ENCODE measurements at regions not wholly inside any gene's neighbourhood (a gene's known extent, or its start where the extent isn't known, plus 50 kb on each side); places are given as distances from the start of the nearest gene placed in this dataset.

DNA sequence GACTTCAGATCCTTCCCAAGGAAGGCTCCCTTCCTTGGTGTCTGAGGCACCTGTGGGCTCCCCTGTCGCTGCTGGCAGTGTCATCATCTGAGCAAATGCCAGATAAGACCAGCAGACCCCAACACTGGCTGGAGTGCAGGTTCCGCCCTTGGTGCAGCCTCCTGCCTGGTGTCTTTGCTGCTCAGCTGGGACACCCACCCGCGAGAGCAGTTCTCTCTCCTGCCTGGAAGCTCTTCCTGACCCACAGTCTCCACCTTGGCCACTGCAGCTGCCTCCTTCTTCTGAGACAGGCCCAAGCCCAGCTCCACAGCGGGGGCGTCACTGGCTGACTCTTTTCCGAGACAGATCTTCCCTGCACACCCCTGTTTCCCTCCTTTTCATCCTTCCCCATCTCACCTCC, 395.7 kb upstream of the MAP3K7 start:
- no peak for DNase-seq

DNA sequence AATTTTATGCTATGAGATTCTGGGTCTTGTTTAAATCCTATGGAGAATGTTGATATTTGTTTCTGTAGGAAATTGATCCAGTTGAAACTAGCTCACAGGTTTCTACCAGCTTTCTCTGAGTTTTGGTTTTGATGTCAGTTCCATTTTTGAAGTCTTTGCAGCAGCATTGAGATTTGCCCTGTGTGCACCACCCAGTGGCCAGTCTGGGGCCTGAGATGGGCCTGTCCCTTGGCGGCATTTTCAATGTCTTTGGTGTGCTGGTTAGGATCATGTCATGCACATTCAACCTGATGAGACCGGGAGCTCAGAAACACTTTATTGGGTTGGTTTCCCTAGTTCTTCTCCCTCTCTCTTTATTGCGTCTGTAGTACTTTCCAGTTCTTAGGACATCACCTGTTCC, 395.2 kb upstream of the MAP3K7 start:
- no peak for DNase-seq

DNA sequence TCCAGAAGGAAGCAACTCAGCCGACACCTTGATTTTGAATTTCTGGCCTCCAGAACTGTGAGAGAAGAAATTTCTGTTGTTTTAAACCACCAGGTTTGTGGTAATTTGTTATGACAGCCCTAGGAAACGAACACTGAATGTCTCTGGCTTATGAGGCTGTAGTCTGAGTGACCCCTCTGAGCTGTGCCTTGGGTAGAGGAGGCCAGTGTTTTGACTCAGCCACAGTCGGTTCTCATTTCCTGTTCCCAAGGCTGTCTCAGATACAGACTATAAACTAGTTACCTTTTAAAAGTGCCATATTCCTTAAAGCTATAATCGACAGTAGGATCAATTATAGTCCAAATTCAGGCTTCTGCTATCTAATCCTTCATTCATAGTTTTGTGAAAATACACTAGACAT, 391.2 kb upstream of the MAP3K7 start:
- no peak for DNase-seq

DNA sequence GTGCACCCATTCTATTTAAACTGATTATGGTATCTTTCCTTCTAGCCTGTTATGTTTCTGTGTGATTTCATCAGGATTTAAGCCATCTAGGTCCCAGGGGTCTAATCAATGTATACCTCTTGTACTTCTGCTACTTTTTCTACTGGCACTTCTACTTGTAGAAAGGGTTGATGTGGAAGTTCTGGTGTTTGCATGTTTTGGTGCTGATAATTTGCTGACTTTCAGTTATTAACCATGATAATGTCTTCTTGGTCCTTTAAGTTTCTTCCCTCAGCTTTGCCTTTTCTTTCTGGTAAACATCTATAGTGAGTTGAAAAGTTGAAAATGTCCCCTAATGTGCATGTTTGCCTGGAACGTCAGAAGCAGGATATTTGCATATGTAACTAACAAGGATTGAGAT, 390.6 kb upstream of the MAP3K7 start:
- no peak for DNase-seq

DNA sequence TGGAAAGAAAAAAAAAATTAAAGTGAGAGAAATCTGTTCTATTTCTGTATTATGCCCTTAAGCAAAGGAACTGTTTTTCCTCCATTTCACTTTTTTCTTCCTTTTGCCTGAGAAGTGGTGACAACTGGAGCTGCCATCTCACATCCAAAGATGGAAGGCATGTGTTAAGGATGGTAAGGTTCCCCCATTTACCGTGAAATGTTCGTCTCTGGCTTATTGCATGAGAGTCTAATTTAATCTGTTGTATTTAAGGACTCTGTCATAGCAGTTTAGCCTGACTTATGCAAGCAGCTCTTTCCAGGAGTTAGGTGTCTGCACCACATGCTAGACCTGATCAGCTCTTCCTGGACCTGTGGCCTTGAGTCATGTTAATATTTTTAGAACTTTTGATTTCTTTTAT, 389.5 kb upstream of the MAP3K7 start:
- DNase-seq, result no peak

DNA sequence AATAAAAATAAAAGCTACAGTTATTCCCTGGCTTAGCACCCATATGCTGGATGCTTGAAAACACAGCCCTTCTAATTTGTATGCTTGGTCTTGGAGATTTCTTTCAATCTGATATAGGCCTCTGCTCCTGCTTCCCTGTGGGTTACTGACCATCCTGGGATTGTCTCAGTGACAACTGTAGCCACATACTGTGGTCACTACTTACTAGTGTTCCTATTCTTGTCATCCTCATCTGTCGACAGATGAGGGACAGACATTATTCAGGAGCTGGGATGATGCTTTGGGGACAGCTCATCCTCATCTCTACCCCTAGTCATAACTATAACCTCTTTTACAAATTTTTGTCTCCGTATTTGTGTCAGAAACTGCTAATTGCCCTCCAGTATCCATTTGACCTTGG, 388.9 kb upstream of the MAP3K7 start:
- DNase-seq, result no peak

DNA sequence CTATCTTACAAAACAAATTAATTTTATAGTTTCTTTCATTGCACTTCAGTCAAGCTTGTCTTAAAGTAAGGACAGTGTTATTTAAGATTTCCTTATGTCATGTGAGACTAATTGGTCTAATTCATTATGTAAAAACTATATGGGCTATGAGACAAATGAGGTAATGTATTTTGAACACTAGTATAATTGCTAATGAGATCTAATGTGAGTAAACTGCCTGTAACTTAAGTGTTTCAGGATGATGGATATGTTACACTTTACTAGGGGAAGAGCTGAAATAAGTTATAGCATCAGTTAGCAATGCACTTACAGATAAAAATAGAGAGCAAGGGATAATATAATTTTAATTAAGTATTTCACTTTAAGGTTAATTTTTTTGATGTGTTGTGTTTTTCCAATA, 386.3 kb upstream of the MAP3K7 start:
- DNase-seq, result no peak

DNA sequence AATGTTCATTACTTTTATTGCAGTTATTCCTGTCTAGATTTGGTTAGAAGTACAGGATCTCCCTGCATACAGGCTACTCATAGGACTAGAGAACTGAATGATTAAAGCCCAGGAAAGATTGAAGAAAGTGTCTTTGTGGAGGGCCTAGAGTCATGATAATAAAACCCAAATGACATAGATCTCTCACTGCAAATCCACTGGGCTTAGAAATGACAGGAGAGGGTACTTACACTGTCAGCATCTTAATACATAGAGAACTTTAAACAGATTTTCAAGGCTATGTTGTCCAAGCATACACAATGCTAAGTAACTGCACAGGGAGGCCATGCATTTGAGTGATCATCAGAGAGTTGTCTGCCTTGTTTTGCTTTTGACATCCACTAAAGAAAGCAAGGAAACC, 383.8 kb upstream of the MAP3K7 start:
- DNase-seq, result no peak

DNA sequence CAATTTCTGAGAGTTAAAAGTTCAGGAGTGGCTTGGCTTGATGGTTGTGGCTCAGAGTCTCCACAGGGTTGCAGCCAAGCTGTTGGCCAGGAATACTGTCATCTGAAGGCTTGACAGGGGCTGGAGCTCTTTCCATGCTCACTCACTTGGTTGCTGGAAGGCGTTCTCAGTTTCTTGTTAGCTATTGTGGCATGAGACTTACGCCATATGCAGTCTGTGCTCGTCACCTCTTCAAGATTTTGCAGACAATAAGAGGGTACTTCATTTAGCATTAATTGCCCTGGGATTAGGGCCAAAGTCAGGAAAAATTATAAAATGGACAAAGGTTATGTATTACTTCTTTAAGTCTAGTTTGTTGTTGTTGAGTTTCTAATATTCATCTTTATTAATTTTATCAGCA, 380.6 kb upstream of the MAP3K7 start:
- no peak for DNase-seq

DNA sequence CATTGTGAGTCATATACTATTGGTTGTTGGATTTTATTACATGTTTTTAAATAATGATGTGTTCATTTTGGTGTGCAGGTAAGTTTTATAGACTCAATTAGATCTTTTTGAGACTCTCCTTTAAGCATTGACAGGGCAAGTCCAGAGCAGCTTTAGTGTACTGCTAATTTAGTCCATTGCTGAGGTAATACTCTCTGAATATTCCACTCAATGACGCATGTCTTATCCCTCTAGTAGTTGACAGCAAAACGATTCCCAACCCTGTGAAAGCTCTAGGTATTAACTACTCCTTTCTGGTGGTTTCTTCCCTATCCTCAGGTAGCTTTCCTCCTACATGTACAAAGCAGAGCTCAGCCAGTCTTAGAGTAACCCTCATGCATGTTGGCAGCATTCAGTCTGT, 373.5 kb upstream of the MAP3K7 start:
- no peak for DNase-seq

DNA sequence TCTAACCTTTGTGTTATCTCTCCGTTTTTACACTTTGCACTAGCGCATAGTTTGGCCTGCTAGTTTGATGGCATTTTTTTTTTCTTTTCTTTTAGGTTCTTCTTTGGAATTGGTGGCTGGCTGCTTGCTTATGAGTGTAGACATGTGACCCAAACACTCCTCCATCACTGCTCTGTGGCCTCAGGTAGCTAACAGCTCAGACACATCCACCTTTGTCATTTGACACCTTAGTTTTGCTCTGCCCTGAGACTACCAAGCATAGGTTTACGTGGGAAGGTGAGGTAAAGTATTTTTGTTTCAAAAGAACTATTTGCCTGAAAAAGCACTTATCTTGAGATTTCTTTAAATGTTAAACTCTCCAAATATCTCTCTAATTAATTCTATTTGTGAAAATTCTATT, 368.4 kb upstream of the MAP3K7 start:
- no peak for DNase-seq

DNA sequence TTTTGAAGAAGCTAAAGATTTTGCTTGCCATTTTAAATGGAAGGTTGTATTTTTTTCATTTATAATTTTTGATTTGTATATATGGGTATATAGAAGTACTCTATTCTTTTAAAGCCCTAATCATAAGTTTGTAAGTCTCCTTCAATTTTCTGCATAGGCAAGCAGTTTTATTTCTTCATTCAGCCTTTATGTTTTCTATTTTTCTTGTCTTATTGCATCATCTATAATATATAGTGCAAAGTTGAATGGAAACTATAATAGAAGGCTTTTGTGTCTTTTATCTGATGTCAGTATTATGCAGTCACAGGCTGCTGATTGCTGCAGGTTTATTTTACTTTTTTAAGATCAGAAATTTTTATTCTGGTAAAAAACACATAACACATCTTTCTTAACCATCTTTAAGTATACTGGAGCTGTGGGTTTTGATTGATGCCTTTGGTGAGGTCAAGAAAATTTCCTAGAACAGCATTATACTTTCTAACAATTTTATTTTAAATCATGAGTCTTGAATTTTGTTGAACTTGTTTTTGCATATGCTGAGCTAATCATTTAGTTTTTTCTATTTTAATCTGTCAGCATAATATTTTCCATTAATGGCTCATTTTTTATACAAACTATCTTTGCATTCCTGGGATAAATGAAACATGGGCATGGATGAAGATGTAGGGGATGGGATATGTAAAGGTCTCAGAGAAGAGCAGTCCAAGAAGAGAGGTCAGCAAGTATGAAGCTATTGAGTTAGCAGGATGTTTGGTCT, 366.7 kb upstream of the MAP3K7 start:
- DNase-seq, result no peak

DNA sequence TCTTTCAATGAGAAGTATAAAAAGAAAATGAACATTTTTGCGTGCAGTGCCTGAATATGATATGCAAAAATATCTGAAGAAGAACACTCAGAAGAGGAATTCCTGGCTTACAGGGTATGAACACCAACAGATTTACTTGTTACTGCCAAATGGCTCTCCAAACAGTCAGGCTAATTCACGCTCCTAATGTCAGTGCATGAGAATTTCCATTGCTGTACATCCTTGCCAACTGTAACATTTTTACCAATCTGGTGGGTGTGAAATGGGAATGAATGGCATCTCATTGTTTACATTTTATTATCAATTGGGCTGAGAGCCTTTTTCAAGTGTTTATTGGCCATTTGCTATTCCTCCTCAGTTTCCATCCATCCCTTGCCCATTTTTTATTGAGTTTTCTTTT, 365.3 kb upstream of the MAP3K7 start:
- DNase-seq, result no peak

DNA sequence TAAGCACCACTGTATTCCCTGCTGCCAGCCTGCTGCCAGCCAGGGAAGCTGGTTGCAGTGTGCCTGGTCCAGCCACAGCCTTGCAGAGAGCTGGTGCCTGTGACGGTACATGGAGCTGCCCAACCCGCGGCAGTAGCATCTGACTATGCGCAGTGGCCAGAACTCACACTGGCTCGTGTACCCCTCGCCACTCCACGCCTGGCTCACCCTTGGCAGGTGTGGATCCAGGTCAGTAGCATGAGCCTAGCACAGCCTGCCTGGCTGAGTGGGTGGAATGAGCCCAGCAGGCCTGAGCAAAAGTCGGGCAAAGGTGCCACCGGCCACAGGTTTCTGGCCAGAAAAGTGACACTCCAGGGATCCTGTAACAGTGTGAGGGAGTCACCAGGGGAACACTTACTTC, 361.7 kb upstream of the MAP3K7 start:
- no peak for DNase-seq

DNA sequence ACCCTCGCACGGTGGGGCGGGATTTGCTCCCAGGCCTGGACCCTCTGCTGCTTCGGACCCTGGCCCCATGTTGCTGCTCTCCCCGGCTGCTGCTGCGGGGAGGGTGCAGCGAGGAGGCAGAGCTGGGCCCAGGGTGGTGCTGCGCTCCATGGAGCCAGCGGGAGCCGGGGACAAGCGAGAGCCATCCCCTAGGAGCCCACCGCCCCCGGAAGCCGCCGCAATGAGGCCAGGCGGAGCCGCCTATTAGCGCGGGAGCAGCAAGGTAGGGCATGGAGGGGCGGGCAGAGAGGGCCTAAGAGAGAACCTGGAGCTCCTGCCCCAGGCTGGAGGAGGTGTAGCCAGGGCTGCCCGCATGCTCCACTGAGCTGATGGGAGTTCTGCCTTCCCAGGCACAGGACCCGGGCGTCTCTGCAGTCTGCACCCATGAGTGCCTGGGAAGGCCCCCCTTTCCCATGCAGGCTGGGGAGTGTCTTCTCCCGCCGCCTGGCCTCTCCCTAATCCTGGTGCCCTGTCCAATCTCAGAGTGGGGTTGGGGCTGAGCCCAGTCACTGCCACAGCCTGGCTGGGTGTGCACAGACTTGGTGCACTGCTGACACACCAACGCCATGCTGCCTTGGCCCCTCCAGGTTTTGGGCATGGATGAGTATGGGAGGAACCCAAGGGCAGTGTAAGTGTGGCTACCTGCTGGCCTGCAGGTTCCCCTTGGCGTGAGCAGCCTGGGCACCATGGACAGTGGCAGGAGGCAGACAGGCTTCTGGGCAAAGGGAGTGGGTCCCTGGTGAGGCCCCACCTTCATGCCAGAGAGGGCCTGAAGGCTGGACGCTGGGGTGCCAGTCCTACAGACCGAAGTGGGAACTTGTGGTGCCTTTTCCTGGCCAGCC, 360.6 kb upstream of the MAP3K7 start:
- no peak for DNase-seq

DNA sequence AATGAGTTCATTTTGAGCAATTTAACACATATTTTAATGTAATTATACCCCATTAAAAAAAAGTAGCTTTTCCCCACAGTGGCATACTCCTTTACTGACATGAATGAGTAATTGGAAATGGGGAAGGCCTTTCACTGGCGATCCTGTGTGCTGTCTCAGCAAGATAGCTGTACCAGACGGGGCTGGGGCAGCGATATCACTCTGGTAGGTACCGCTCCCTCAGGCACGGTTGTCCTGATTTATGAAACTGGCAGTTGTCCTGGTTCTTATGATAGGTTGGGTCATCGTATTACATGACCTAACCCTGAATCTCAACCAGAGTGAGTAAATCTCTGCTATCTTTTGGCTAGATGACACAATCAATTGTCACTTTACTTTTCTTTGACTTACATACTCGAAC, 355.0 kb upstream of the MAP3K7 start:
- no peak for DNase-seq

DNA sequence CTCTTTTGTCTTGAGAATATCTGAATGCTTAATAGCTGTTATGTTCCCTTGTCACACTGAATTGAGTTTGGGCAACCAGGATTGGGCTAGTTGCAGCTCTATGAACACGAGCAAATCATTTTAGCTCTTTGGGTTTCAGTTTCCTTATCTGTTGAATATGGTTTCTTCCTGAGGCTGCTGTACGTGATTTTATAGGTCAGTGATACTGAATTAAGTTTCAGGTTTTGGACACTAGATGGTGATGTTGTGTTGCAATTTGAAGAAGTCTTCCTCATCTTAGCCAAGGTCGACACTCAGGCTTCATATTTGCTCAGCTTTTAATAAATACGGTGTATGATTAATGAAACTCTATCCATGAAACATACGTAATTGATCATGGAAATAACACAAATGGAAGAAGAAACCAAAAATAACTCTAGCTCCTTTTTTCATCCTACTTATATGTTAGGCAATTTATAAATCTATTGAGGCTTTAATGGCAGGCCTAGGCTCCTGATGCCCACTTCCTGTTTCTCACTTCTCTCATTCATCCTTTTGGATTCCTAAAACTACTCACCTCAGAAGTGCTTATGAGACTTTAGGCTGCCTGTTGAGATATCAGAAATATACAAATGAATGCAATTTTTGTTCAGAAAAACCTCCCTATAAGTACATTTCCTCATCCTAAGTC, 354.1 kb upstream of the MAP3K7 start:
- DNase-seq, result peak; percentile 74

DNA sequence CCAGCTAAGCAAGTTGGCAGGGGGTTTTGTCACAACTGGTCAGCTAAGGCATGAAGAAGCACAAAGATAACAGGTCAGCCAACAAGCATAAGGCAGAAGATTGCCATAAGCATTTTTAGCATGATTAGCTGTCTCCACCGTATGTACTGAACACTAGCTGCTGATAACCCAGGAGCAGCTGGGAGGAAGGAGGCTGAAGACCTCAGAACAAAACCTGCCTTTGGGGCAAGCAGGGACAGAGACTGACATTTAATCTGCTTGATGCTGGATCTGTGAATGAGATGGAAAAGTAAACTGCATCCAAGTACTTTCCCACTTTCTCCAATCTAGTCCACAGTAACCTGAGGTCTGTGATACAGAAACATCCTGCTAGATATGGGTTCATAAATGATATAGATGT, 353.0 kb upstream of the MAP3K7 start:
- DNase-seq, result no peak

DNA sequence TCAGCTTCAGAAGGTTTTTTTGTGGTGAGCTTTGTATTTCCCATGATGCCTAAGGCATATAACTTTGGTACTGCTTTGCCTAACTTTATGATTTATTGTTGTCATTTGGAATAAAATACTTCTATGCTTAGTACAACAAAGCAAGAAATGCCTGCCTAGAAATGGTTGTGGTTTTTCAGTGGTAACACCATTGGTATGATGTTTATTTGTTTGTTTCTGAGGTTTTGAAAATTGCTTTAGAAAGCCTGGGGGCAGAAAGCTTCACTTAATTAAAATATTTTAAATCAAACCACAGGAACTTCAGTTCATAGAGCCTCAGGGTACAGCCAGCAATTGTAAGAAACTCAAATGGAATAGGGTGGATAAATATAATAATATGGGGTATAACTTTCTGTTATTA, 351.2 kb upstream of the MAP3K7 start:
- no peak for DNase-seq

DNA sequence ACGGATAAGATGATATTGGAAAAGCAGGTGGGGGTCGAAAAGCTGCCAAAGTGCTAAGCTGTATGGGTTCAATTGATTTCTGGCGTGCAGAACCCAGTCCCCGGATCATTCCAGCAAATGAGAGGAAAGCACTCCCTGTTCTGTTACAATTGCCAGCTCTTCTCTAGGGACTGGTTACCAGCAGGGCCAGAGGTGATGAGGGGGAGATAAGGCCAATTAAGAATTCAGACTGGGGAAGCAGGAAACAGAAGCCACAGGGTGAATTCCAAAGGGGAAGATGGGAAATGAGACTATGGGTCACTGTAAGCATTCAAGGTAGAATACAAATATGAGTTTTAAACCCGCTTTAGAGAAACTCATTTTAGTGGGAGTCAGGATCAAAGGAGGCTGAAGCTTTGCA, 349.4 kb upstream of the MAP3K7 start:
- no peak for DNase-seq

DNA sequence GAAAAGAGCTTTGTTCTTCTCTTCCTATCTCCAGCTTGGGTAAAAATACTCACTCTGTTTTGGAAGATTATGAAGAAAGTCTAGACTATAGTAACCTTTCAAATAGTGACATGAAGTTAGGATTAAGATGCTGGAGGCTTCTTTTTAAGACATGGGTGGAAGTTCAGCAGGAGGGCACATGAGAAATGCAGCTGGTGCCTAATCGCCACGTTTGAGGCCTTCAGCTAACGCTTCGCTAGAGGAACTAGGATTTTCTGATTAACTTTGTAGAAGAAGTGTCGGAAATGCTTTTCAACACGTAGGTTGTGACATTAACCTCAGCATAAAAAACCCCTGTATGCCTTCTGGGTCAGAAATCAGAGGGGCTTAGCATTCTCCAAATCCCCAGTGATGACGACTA, 348.1 kb upstream of the MAP3K7 start:
- DNase-seq, result no peak

DNA sequence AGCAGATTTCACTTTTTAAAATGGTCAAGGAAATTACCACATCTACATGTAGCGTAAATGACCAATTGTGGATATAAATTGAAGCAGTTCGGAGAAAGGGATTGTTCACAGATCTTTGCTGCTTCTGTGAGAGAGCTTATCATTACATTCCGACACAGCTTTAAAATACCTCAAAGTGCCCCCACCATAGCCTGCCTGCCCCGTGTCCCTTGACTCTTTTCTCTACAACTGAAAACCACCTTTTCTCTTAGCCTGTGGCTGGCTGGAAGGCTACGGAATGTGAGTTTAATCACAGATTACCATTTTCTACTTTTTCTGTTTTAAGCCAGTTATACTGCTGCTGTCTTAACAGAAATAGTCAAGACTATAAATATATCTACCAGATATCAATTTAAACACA, 347.2 kb upstream of the MAP3K7 start:
- DNase-seq, result no peak

DNA sequence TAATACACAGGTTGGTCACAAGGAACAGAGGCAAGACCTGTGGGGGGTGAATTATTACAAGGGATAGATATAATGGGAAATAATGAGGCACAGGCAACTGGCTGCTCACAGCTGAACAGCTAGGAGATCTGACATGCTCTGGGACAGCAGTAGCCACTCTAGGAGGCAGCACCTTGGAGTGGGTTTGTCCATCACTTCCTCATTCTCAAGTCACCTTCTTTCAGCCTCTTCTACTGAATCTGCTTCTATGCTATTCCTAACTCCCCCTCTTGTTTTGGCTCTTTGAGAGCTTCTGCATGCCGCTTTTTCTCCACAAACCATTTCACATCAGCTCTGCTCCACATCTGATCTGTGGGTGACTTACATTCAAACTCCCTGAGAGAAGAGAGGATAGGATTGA, 345.5 kb upstream of the MAP3K7 start:
- DNase-seq, result no peak

DNA sequence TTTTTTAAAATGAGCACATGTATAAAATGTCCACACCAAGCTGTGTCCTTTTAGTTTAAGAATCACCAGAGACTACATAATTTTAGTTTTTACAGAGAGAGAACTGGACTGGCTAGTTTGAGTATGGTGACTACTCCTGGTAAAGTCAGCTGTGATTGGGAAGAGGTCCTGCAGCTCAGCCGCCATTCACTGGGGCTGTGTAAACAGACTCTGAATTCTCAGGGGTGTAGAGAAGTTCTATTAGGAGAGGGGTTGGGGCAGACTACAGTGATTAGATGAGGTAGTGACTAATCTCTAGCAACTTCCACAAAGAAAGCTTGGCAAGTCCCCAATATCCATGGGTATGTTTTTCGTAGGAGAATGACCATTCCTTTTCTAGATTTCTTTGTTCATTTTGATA, 341.2 kb upstream of the MAP3K7 start:
- DNase-seq, result no peak
